HFFc6 (cell line): ENCODE measurements at regions not wholly inside any gene's neighbourhood (a gene's known extent, or its start where the extent isn't known, plus 50 kb on each side); places are given as distances from the start of the nearest gene placed in this dataset.

Experiments used
- DNase-seq: peaks from one replicate; pipeline ENCODE4 v3.0.0-alpha.2; 2018
- H3K27ac Mint-ChIP-seq: 2 replicates; pipeline ENCODE4 v1.8.0; 2020; ENCODE audit warnings: mild to moderate bottlenecking, mixed read lengths
- H3K27me3 Mint-ChIP-seq: 2 replicates; pipeline ENCODE4 v1.8.0; 2021; ENCODE audit warnings: mild to moderate bottlenecking, moderate library complexity, mixed read lengths; ENCODE audit not compliant: insufficient read depth
- H3K36me3 Mint-ChIP-seq: 2 replicates; pipeline ENCODE4 v1.8.0; 2021; ENCODE audit warnings: low read depth, mixed read lengths
- H3K4me1 Mint-ChIP-seq: 2 replicates; pipeline ENCODE4 v1.8.0; 2020; ENCODE audit warnings: low read depth, mixed read lengths
- H3K4me3 Mint-ChIP-seq: 2 replicates; pipeline ENCODE4 v1.8.0; 2020; ENCODE audit warnings: mild to moderate bottlenecking, moderate library complexity, mixed read lengths
- H3K9me3 Mint-ChIP-seq: 2 replicates; pipeline ENCODE4 v1.8.0; 2020; ENCODE audit warnings: mild to moderate bottlenecking, mixed read lengths
- TF ChIP-seq, protein P1 (sequence below): fragments of 200-600 bp; sonication (generic); IDR thresholded peaks from 2 replicates; pipeline ENCODE4 v1.5.0; 2021; ENCODE audit warnings: antibody characterized with exemption, mild to moderate bottlenecking

DNA sequence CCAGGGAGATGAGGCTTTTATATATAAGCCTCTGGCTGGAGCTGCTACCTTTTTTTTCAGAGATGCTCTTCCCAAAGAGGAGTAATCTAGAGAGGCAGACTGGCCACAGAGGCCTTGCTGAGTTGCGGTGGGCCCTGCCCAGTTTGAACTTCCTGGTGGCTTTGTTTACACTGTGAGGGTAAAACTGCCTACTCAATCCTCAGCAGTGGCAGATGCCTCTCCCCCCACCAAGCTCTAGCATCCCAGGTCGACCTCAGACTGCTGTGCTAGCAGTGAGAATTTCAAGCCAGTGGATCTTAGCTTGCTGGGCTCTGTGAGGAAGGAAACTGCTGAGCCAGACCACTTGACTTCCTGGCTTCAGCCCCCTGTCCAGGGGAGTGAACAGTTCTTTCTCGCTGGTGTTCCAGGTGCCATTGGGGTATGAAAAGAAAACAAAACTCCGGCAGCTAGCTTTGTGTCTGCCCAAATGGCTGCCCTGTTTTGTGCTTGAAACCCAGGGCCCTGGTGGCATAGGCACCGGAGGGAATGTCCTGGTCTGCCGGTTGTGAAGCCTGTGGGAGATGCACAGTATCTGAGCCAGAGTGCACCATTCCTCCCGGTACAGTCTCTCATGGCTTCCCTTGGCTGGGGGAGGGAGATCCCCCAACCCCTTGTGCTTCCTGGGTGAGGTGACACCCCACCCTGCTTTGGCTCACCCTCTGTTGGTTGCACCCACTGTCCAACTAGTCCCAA is 219.5 kb upstream of the IZUMO3 start:
- H3K4me3 Mint-ChIP-seq: no peak overlapping the region
- H3K27ac Mint-ChIP-seq: no peak overlapping the region
- TF ChIP-seq, protein P1, sequence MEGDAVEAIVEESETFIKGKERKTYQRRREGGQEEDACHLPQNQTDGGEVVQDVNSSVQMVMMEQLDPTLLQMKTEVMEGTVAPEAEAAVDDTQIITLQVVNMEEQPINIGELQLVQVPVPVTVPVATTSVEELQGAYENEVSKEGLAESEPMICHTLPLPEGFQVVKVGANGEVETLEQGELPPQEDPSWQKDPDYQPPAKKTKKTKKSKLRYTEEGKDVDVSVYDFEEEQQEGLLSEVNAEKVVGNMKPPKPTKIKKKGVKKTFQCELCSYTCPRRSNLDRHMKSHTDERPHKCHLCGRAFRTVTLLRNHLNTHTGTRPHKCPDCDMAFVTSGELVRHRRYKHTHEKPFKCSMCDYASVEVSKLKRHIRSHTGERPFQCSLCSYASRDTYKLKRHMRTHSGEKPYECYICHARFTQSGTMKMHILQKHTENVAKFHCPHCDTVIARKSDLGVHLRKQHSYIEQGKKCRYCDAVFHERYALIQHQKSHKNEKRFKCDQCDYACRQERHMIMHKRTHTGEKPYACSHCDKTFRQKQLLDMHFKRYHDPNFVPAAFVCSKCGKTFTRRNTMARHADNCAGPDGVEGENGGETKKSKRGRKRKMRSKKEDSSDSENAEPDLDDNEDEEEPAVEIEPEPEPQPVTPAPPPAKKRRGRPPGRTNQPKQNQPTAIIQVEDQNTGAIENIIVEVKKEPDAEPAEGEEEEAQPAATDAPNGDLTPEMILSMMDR: no peak
- no peaks in the 10 kb centered on the region; the same call in 1 of the 2 replicates for H3K27me3 Mint-ChIP-seq
- DNase-seq: no peak
- H3K9me3 Mint-ChIP-seq: peaks cover 51% of the 10 kb centered on the region
- H3K4me1 Mint-ChIP-seq: no peaks in the 10 kb centered on the region
- no peaks in the 10 kb centered on the region; the same call in 1 of the 2 replicates for H3K36me3 Mint-ChIP-seq

DNA sequence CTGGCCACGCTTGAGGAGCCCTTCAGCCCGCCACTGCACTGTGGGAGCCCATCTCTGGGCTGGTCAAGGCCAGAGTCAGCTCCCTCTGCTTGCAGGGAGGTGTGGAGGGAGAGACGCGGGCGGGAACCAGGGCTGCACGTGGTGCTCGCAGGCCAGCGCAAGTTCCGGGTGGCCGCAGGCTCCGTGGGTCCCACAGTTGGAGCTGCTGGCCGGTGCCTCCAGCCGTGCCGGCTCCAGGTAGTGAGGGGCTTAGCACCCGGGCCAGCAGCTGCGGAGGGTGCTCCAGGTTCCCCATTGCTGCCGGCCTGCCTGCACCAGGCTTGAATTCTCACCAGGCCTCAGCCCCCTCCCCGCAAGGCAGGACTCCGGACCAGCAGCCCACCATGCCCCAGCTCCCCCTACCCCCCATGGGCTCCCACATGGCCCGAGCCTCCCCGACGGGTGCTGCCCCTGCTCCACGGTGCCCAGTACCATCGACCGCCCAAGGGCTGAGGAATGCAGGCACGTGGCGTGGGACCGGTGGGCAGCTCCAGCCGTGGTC is 192.8 kb upstream of the IZUMO3 start:
- TF ChIP-seq, protein P1: no peak
- DNase-seq: no peak
- Mint-ChIP-seq H3K4me1 (no peaks in the 10 kb centered on the region), H3K36me3 (peaks cover 7% of the 10 kb centered on the region; the same call in 1 of the 2 replicates), H3K27ac (no peak overlapping the region), H3K27me3 (no peaks in the 10 kb centered on the region), H3K4me3 (no peak overlapping the region), H3K9me3 (peaks cover 27% of the 10 kb centered on the region)

GRCh38 chr9:24731754-24732153 is 186.1 kb upstream of the IZUMO3 start:
- Mint-ChIP-seq H3K4me1 (no peaks in the 10 kb centered on the region), H3K36me3 (no peaks in the 10 kb centered on the region), H3K4me3 (no peak overlapping the region), H3K27ac (no peak overlapping the region), H3K9me3 (peaks cover 17% of the 10 kb centered on the region), H3K27me3 (no peaks in the 10 kb centered on the region)
- TF ChIP-seq, protein P1: no peak
- DNase-seq: no peak

- Mint-ChIP-seq H3K4me1 (no peaks in the 10 kb centered on the region), H3K36me3 (no peaks in the 10 kb centered on the region), H3K9me3 (peaks cover 21% of the 10 kb centered on the region), H3K4me3 (no peak overlapping the region), H3K27ac (no peak overlapping the region), H3K27me3 (no peaks in the 10 kb centered on the region; the same call in 1 of the 2 replicates)
- TF ChIP-seq, protein P1: no peak
- DNase-seq: no peak
Observed at GRCh38 chr9:24721621-24722020, 175.9 kb upstream of the IZUMO3 start.

DNA sequence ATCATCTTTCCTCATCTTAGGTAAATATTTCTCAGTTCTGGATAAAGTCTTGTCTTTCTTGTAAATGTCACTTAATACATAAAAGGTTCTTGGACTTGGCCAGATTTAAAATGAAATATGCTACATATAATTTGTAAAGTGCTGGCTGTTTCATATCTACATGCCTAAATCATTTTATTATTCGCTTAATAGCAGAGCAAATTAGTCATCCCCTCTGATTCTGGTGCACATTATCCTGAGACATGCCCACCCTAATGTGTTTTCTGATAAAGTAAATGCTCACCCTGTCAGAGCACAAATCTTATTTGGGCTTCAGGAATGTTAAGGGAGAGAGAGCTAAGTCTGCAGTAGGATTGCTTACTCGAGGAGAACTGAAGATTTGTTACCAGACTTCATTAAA is 166.5 kb upstream of the IZUMO3 start:
- TF ChIP-seq, protein P1: no peak
- Mint-ChIP-seq H3K4me1 (no peaks in the 10 kb centered on the region), H3K4me3 (no peak overlapping the region), H3K27ac (no peak overlapping the region), H3K36me3 (no peaks in the 10 kb centered on the region), H3K27me3 (no peaks in the 10 kb centered on the region), H3K9me3 (peaks cover 33% of the 10 kb centered on the region)
- DNase-seq: no peak
